DMS79 treated with DMSO at 0.1 percent for 48 hours (cell line): ENCODE measurements at regions not wholly inside any gene's neighbourhood (a gene's known extent, or its start where the extent isn't known, plus 50 kb on each side); places are given as distances from the start of the nearest gene placed in this dataset.

Source experiments
- DNase-seq: peaks from one replicate; lab custom pipeline; 2025; lab: John Stamatoyannopoulos, UW

DNA sequence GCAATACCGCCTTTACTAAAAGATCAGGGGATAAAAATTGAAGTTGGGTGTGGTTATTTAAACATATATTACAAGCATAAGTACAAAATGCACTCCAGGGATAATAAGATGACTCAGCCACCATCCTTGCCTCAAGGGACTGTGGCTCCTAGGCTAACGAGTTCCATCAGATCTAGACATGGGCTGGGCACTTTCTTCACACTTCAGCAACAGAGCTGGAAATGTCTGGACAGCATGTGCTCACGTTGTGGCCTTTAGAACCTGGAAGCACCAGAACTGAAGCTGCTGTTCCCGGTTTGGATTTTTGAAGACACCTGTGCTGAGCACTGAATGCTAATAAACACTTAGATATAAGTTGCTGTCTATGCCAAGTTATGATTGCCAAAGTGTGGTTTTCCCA is 384.2 kb upstream of the SALL3 start:
- no peak for DNase-seq

DNA sequence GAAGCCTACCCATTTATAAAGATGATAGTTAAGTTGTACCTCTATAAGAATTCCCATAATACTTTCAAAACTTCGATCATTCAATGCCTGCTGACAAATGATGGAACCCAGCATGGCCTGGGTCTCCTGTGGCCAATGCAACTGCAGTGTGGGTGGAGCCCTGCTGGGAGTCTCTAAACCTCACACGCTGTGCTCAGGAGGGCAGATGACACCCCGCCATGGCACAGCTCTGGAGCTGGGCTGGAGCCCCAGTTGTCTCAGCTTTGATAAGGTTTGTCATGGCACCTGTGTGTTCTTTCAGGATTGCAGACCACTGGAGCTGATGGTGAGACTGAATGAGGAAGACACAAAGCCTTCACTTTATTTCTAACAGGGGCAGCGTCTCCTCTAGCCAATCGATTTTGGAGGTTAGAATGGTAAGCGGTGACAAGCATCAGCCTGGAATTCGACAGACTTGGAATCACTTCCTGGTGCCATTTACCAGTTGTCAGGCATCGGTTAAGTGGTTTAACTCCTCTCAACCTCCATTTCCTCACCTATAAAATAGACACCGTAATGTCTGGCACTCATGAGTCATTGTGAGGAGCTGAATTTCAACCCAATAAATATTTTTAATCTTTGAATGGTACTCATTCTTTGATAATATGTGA is 383.6 kb upstream of the SALL3 start:
- no peak for DNase-seq

DNA sequence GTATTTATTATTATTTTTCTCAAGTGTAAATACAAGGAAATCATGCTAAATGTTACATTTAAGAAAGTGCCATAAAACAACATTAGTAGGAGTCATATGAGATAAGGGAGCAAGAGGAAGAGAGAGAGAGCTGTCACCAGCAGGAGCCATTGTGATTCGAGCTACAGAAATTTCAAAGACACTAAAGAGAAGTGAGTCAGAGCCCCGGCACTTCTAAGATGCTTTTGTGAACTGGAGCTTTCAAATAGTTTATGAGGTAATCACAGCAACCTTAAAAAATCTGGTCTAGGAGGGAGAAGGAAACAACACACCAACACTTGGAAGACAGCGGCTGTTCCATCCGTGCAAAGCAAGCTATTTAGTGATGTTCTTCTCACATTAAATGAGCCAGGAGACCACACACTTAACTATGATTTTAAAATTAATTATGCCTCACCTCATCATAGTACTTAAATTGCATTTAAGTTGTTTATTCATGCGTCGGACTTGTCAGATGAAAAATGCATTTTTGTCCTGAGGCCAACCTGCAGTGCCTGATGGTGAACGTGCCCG is 382.7 kb upstream of the SALL3 start:
- DNase-seq: no peak

GRCh38 chr18:78601349-78601748 is 378.3 kb upstream of the SALL3 start:
- DNase-seq: no peak

- no peak for DNase-seq
These were observed 377.7 kb upstream of the SALL3 start for GRCh38 chr18:78601923-78602322.

DNA sequence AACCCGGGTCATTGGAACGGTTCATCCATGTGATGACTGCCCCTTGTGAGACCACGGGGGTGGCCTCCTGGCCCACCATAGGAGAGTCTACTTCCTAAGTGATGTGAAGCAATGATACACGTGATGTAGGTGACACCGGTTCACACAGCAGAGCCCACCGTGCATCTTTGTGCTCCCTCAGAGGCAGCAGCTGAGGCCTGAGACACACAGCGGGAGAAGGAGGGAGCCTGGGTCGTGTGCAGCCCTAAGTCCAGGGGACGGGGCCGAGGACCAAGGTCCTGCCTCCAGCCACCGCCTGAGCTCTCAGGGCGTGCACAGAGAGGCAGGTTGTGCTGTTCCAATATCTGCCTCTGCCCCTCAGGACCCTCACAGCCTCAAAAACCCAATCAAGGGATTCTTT is 377.2 kb upstream of the SALL3 start:
- no peak for DNase-seq

- no peak for DNase-seq
These were observed 376.3 kb upstream of the SALL3 start for GRCh38 chr18:78603102-78603983.

DNA sequence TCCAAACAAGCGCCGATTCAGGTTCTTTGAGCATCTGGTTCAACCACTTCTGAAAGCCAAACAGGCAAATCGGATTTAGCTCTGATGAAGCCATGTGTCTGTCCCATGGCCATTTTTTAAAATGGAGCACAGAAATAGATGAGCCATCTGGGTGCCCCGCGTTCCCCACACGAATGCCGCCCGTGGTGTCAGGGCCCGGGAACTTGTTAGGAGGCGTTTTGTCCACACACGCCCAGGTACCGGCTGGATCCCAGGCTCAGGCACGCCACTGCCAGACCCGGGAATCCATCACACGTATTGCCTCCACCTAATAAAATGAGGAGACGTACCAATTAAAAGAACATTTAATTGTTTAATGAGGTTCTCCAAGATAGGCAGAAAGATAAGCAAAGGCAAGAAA is 374.4 kb upstream of the SALL3 start:
- DNase-seq: no peak

- no peak for DNase-seq
These were observed 372.4 kb upstream of the SALL3 start for GRCh38 chr18:78607221-78607620.

DNA sequence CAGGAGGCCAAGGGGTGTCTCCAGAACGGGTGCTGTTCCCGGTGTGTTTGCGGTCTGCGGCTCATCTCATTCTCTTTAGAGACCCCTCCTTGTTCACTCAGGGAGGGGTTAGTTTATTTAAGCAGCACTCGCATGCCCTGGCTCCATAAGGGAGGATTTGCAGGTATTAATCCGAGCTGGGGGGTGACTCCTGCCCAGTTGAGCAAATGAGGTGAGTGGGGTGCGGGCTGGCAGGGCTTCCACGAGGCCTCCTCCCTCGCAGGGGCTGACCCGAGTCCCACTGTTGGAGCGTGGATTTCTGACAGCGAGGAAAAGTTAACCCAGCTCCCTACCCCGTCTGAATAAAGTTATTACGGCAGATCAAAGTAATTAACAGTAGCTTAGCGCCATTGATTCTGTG is 371.8 kb upstream of the SALL3 start:
- no peak for DNase-seq

GRCh38 chr18:78610179-78610578 is 369.4 kb upstream of the SALL3 start:
- DNase-seq: no peak

DNA sequence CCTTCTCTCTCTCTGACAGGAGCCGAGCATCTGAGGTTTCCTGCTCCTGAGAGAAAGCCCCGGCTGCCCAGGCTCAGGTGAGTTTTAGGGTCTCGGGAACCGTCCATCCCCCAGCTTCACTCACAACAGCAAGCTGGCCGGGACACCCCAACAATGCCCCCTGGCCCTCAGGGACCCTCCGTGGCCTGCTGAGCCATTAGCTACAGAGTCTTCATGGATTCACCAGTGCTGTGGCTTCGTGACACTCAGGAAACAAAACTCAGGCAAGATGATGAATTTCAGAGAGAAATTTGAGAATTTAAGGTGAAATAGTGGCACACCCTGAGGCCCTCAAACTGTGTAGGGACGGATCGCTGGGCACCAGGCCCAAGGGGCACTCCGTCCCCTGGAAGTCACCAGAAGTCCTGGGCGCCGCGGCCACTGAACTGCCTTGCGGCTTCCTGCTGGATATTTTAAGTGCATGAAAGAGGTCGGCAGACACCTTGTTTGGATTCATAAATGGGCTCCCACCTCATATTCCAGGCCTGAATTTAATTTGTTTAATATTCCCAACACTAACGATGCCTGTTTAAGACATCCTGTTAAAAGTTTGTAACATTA is 368.3 kb upstream of the SALL3 start:
- DNase-seq: no peak

DNA sequence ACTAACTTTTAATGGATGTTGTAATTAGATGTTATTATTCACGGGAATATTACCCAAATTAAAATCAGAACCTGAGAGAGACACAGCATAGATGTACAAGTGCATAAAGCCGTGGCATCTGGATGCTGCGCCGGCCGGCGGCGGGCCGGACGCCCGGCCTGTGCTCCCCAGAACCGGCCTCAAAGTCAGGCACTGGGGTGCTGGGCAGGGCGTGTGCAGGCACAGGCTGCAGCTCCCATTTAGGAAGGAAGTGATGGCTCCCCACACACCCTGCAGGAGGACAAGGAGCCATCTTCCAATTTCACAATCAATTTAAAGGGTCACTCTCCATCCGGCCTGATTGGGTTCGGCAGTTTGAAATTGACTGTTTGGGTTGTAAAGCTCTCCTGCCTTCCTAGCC is 367.7 kb upstream of the SALL3 start:
- DNase-seq: no peak

GRCh38 chr18:78612318-78612717 is 367.3 kb upstream of the SALL3 start:
- no peak for DNase-seq

DNA sequence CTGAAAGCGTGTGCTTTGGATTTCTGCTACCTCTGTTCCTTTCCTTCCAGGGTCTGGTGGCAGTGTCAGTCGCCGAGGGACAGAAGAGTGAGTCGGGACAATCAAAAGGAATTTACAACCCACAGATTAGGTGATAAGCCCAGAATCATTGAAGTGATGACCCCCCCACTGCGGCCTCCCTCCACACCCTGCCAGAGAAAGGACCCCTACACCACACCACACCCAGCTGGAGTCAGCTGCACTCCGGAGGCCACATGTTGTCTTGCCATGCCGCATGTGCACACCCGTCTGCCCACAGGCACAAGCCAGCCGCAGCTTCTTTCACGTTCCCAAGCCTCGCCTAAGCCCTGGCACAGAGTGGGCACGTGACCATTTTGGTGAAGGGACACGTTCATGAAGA is 366.8 kb upstream of the SALL3 start:
- DNase-seq: no peak

GRCh38 chr18:78618726-78619125 is 360.9 kb upstream of the SALL3 start:
- DNase-seq: no peak

DNA sequence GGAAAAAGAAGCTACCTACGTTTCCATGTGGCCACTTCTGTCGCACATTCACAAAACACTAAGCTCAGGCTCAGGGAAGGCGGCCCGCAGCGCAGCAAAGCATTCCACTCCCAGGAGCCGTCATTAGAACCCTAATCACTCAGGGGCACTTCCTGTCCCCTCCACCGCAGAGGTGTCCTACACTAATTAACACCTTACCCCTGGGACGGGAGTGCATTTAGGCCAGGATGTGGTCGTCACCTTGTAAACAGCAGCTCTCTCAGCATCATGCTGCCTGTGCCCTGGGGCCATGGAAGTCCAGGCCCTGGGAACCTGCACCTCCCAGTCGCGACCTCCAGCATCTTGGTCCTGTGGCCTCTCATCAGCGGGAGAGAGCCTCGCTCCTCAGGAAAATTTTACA is 359.8 kb upstream of the SALL3 start:
- no peak for DNase-seq

GRCh38 chr18:78620326-78620725 is 359.3 kb upstream of the SALL3 start:
- DNase-seq: no peak

DNA sequence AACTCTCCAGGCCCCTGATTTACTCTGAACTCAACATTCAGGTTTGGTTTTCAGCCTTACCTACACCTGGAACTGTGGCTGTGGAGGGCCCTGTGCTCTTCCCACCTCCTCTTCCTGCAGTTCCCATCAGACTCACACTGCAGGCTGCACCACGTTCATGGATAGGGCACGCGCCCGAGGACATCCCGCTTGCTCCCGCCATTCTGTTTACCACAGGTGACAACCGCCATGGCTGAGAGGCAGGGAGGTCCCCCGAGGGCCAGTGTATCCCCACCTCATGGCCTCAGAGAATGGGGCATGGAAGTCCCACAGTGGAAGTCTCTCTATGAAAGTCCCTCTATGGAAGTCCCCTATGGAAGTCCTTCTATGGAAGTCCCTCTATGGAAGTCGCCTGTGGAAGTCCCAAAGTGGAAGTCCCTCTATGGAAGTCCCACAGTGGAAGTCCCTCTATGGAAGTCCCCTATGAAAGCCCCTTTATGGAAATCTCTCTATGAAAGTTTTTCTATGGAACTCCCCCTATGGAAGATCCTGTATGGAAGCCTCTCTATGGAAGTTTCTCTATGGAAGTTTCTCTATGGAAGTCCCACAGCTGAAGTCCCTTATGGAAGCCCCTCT is 358.4 kb upstream of the SALL3 start:
- DNase-seq: no peak

DNA sequence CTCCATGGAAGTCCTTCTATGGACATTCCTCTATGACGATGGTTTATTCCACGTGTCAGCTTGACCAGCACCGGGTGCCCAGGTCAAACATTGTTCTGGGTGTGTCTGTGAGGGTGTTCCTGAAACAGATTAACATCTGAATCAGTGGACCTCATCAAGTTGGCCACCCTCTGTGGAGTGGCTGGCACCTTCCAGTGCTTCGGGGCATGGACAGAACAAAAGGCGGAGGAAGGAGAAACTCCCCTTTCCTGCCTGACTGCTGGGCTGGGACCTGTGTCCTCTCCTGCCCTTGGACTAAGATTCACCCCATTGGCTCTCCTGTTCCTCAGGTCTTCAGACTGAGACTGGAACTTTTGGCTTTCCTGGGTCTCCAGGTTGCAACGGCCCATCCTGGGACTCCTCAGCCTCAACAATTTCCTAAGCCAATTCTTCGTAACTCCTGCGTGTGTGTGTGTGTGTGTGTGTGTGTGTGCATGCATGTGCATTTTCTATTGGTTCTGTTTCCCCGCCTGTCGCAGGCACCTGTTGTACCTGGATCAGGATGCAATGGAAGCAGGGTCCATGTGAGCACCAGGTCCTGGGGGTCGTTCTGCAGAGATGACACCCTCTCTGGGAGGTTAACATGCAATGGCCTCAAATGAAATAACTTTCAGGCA is 357.2 kb upstream of the SALL3 start:
- DNase-seq: no peak

- no peak for DNase-seq
These were observed 356.6 kb upstream of the SALL3 start for GRCh38 chr18:78622907-78623541.
